NCI-H510A (cell line): ENCODE measurements at regions not wholly inside any gene's neighbourhood (a gene's known extent, or its start where the extent isn't known, plus 50 kb on each side); places are given as distances from the start of the nearest gene placed in this dataset.
"Not testable (repeated sequence)": the region's sequence is repeated elsewhere in the genome, so short reads cannot be mapped to it uniquely, and the experiment has no call there.

ENCODE experiments used
- DNase-seq: peaks from one replicate; lab custom pipeline; 2025; lab: John Stamatoyannopoulos, UW

DNA sequence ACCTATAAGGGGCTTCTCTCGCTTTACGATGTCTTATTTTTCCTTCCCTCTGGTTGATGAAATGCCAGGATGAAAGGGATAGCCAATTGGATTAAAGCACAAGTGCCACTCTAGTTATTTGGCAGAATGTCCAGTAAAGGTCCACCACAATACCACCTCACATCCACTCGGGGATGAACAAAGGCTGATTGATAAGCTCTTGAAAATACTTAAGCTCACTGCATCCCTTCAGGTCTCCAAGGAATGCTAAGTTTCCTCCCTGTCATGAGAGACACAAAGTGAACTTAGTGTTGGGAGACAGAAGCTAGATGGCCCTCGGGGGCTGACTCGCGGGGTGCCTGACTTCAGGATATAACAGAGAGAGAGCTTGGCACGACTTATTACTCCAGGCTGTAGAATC lies 185.9 kb upstream of the ZNF644 start:
- not testable (repeated sequence) for DNase-seq

DNA sequence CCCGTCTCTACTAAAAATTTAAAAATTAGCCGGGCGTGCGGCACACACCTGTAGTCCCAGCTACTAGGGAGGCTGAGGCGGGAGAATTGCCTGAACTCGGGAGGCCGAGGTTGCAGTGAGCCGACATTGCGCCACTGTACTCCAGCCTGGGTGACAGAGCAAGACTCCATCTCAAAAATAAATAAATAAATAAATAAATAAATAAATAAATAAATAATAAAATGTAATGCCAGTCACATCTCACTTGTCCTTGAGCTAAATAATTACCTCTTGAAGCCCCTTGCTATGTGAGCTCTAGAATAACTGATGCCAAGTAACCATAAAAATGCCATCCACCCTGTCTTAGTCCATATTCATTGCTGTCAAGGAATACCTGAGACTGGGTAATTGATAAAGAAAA lies 182.3 kb upstream of the ZNF644 start:
- not testable (repeated sequence) for DNase-seq

DNA sequence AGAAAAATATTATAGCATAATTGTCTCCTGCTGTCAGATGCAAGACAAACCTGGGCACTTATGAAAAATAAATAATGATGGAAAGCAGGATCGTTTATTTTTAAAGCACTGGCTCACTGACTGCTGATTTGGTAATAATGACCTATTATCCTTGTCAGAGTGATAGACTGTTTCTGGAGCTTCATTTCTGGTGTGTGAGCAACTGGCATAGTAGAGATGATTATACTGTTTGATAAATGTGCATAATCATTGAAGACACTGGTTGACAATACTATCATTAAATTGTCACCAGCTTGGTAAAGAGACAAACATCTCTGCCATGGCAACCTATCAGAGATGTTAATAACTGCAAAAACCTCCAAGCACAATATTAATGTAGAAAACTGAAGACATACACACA lies 179.9 kb upstream of the ZNF644 start:
- DNase-seq: no peak

DNA sequence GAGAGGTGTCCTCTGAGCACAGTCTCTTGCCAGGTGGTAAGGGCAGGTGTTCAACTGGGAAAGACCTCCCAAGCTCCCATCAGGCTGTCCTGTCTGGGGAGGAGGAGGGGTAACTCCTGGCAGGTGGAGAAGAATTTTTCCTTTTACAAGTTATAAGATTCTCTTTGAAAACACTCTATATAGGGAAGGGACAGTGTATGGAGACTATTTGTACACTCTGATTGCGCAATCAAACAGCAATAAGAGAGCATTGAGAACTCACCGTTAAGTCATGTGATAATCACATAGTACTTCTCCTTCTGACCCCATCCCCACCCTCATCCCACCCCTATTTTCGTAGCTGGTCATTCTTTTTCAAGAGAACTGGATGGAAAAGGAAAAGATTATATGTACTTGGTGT lies 179.3 kb upstream of the ZNF644 start:
- no peak for DNase-seq

DNA sequence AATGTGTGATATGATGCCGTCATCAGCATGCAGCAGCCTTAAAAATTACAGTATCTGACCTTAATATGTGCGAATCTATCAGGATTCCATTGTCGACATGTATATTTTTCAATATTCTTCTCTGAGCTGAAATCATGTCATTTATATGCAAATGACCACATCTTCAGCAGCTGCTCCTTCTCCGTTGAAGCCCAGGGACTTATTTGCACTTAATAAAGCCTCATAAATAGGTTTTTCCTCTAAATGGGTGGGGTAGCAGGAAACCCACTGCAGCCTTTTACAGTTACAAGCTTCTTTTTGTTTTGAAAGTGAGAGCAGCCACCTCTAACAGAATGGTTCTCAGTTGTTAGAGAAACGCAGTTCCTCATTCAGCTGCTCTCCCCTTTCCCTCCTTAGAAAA lies 178.8 kb upstream of the ZNF644 start:
- DNase-seq: no peak

DNA sequence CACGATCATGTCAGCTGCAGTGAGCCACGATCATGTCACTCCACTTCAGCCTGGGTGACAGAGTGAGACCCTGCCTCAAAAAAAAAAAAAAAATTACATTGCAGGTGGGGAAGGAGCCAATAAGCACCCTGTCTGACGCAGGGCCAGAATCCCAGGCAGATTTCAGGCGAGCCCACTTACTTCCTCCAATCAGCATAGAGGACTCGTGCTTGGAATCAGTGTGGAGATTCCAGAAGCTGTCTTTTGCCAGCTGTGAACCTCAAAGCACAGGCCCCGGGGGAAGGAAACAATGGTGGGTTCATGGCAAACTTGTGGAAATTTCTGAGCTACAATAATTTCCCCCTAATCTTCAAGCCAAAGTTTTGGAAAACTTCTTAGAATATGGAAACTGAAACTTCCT lies 178.2 kb upstream of the ZNF644 start:
- no peak for DNase-seq

DNA sequence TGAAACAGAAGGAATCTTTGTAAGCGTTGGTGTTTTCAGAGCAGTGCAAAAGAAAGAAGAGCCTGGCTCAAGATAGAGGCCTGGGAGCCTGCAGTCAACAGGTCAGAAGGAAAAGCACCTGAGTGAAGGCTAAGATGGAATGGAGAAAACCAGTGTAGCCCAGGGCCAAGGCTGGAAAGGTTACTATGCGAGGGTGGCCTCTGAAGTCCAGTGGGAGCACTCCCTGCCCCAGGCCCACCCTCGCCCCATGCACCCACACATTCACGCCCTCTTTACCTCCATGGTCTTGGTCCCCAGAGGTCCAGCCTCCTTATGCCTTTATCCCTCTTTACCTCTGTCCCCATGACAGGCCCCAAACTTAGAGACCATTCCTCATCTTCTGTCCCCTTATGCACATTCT lies 169.2 kb upstream of the ZNF644 start:
- DNase-seq: no peak

DNA sequence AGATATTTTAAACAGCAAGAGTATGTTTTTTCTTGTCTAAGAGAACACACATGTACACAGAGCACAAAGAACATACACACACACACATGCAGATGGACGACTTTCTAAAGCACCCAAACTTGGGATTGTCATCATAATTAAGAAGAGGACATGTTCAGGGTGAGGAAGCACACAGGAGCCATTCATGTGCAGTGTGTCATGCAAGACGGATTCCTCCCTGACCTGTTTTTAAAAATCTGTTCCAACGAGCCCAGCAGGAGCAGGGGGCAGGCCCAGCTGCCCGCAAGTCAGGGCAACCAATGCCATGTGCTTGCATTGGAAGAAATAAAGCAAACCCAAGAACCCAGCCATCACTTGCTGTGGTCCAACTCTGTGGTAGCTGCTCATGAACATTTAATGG lies 167.3 kb upstream of the ZNF644 start:
- no peak for DNase-seq

DNA sequence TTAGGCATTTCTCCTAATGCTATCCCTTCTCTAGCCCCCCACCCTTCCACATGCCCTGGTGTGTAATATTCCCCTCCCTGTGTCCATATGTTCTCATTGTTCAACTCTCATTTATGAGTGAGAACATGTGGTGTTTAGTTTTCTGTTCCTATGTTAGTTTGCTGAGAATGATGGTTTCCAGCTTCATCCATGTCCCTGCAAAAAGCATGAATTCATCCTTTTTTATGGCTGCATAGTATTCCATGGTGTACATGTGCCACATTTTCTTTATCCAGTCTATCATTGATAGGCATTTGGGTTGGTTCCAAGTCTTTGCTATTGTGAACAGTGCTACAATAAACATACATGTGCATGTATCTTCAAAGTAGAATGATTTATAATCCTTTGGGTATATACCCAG lies 161.0 kb upstream of the ZNF644 start:
- DNase-seq: not testable (repeated sequence)

DNA sequence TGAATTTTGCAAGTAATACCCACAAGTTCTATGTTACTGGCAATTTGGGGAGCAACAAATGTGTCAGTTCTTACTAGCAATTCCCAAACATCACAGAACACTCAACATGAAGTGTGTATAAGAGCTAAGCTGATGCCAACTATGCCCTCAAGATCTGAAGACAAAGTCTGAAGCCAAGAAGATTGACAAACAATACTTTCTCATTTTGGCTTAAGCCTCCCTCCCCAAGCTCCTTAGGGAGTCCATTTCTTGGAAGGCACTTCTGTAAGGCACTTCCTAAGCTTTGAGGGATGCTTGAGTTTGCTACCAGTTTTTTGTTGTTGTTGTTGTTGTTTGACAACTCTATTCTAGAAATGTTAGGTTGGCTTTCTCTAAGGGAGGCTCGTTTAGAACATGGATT lies 154.4 kb upstream of the ZNF644 start:
- no peak for DNase-seq

DNA sequence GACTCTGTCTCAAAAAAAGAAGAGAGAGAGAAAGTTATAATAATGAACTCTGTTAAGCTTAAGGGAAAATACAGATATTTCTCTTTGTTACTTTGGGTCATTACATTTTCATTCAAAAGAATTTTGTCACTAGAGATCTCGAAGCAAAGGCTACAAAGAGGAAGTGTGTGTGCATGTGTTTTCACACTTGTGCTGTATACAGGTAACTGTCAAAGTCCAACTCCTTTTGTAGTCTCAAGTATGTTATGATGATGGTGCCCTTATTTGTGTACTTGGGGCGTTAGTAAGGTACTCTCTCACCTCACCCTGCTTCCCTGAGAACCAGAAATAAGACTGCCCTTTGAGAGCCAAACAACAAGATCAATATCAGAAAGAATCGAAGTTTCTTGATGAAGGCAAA lies 152.9 kb upstream of the ZNF644 start:
- DNase-seq: no peak

DNA sequence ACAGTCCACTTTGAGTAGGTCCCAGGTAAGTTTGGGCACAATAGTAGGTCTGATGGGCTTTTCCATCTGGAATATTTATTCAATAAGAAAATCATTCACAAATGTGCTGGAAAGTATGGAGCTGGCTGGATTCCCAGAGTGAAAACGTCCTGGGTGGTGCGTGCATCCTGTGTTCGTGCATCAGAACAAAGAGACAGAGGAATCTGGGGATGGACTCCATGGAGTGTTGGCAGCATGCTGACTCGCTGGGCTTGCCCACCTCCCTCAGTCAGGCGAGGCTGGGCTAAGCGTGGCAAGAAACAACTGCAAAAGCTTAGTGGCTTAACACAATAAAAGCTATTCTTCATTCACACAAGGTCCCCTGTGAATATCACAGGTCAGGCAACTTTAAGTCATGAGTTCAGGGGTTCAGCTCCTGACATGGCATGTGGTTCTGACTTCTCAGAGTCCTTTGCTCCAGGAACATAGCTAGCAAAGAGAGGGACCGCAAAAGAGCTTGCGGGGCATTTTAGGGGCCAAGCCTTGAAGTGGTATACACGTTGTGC lies 151.6 kb upstream of the ZNF644 start:
- DNase-seq: no peak

DNA sequence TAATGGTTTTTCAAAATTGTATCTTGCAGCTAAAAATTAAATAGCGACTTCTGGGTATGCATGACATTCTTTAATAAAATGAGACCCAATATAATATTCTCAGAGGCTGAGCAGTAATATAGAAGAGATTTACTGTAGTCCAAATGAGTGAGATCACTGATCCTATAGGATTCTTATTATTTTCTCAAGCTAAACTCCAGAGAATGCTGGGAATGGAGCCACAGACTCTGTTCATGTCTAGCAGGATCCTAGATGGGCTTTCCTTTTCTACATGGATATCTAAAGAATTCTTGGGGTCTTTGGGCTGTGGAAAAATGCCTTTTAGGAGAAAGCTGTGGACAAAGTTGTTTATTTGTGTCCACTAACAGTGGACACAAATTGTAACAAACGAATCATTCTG lies 150.7 kb upstream of the ZNF644 start:
- DNase-seq: no peak

DNA sequence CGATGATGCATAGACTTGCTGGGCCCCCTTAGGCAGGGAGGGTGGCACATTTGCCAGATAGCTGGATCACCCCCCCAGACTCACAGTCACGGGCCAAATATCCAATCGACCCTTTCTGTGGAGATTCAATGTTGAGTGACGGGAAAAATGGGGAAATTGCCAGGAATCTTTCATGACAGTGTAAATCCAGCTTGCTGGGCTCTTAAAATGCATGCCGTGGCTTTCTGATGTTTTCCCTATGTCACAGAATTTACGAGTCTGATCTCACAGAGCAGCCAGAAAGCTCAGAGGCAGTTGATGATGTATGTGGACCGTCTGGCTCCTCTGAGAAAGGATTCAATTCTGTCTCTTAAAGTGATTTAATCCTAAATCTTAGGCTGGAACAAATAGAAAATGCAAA lies 150.1 kb upstream of the ZNF644 start:
- no peak for DNase-seq

DNA sequence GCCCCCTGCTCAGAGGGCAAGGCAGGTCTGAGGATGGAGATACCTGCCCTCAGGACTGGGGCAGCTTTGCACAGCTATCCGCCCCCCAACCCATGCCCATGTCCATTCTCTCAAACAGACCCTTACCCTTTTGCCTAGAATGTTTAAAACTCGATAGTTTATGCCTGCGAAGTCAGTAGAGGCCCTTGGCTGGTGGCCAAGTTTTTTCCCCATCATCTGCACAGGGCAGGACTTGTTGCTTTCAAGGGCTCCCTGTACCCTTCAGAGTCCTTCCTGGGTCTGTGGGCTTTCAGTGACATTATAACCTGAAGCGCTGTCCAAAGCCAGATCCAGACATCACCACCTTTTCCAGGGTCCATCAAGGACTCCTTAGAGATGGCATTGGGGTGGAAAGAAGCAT lies 148.7 kb upstream of the ZNF644 start:
- no peak for DNase-seq

DNA sequence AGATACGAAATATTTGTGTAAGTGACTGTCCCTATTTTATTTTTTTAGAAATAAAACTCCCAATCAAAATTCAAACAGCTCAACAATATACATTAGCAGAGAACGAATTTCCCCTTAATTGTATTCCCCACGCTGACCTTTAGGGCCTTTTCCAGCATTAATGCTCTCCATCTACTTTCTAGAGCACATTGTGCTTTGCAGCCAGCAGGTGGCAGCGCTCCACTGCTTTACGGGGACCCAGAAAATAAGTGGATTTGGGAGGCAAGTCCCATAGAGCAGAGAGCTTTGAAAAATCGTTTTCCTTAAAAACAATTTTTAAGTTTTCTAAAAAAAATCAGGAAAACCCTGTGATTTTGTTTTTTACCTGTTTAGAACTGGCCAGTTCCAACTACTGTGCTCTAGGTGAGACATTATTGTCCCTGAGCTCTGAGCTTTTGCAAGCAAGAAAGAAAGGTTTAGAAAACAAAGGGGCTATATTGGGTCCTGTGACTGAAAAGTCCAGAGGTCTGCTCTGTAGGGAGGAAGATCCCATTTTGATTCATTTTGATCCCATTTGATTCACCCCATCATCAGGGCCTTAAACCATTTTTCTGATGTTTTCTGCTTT lies 144.4 kb upstream of the ZNF644 start:
- peak; percentile 50 for DNase-seq

DNA sequence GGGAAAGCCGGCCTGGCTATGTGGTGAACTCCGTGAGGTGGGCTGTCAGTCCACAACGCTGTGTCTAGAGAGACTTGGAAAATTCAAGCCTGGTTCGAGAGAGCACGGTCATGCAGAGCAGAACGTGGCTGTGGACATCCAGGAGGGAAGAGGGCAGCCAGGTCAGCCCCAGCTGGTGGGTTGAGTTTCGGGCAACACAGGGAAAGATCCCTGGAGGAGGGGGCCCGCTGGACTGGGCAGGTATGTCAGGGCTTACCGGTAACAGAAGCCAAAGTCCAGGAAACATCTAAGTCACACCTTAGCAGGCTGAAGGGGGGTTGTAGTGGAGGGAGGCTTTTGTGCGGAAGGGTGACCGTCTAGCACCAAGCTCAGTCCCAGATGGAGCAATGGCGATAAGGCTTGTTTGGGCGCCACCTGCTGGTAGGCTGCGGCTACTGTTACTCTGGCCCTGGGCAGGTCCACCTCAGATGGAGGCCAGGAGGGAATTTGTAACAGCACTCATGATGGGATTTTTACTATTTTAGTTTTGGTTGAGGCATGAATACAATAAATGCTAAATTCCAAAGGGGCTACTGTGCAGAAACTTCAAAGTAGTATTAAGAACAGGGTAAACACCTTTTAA lies 143.3 kb upstream of the ZNF644 start:
- peak; percentile 59 for DNase-seq

DNA sequence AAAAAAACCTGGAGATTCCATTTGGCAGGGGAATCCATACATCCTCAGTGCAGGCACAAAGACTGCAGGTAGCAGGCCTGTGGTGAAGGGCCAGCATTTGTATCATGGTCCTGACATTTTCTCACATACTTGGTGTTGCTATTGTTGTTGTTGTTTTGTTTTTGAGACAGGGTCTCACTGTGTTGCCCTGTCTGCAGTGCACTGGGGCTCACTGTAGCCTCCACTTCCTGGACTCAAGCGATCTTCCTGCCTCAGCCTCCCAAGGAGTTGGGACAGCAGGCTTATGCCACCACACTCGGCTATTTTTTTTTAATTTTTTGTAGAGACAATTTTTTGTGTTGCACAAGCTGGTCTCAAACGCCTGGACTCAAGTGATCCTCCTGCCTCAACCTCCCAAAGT lies 140.8 kb upstream of the ZNF644 start:
- DNase-seq: no peak

DNA sequence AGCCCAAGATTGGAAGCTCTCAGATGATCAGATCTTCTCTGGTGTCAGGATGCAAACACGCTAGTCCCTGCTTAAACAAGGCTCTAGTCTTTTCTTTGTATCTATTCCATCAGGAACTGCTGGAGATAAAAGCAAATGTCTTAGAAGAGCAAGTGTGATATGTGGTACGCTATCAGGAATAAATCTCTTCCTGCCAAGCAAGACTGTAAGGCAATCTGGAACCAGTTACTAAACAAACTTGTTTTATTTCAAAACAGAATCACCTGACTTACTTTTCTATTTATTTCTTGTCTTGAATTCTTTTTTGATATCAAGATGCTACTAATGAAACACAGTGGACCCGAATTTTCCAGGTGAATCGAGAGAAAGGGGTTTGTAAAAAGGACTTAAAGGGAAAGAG lies 139.9 kb upstream of the ZNF644 start:
- no peak for DNase-seq

DNA sequence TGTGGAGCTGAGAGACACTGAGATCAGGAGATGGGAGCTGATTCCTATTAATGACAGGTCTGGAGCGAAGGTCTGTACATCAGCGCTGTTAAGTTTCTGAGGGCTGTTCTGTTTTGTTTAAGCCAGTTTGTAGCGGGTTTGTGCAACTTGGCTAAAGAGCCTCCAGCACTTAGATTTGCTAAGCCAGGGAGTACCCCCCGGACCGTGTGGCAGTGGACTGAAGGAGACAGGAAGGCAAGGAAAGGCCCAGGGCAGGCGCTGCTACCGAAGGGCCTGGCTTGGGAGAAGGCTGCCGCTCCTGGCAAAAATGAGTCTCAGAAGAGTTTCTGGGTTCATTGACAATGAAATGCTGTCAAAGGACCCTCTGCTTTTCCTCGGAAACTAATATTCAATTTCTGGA lies 139.3 kb upstream of the ZNF644 start:
- no peak for DNase-seq

DNA sequence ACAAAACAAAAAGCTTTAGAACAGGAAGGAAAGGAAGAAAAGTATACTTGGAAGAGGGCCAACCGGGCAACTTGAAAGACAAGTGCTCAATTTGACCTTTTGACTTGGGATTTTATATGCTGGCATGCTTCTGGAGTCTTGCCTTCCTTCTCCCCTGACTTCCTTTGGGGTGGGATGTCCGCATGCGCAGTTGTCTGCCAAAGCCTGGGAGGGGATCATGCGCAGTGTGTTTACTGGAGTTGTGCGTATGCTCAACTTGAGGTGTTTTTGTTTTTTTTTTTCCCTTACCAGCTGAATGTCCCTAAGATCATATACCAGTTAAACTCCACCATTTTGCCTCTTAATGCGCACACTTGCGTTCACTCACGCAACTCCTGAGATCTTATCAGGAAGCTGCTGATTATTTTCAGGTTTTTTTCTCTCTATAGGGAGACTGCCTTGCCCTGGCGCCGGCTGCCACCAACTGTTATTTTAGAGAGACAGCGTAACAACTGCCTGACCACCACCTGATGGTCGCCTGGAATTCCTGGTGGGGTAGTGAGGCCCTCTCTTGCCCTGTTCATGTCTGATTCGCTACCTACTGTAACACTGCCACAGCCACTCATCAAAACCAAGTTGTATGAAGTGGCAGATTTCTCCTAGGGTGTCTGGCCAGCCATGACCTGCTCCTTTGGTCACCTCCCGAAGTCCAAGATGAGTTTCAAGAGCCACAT lies 138.7 kb upstream of the ZNF644 start:
- no peak for DNase-seq

DNA sequence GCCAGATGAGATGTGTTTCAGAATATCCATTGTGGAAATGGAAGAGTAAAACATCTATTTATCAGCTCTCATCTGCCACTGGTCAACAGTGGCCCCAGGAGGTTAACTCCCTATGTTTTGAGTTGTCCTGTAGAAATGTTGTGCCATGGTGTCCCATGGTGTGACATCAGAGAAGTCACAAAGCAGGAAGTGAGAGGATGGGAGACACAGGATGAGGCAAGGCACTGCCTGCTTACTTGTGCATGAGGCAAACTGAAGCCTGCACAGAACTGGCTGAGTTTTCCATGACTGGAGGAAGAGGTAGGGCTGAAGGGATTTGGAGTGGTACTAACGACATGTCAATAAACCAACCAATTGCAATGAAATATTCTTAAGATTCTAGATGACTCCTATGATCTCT lies 131.5 kb upstream of the ZNF644 start:
- DNase-seq: no peak

DNA sequence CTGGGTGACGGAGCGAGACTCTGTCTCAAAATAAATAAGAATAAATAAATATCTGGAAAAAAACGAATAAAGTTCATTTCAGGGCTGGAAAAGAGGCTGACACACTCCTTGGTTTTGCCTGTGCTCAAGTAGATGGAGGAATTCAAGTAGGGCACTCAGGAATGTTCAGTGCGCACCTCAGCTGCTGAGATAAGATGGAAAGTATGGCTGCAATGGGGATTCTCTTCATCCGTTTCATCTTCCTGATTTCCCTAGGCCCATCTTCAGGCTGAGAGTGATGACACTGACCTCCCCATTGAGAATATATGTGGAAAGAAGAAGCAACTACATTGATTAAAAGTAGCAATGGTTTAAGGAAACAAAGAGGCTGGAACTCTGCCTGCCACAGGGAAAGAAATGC lies 130.5 kb upstream of the ZNF644 start:
- no peak for DNase-seq

DNA sequence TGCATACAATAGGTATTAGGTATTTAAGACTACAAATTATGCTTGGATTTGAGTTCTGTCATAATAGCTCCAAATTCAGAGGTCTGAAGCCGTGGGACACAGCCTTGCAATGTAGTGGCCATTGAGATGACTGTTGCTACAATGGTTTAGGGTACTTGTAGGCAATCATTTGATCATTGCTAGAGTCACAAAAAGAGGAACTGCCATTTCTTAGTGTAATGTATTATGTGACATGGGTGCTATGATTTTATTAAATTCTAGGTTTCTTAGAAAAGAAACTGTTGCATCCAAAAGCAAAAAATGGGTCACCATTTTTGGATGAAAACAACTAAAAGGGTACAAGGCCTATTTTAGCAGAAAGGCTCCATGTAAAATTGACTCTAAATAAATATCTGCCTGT lies 129.9 kb upstream of the ZNF644 start:
- no peak for DNase-seq
